Calu3 (cell line): ENCODE measurements at regions not wholly inside any gene's neighbourhood (a gene's known extent, or its start where the extent isn't known, plus 50 kb on each side); places are given as distances from the start of the nearest gene placed in this dataset.

Source experiments
- BruUV-seq: library from RNA; stranded (reverse); fragments of 400-500 nt; replicated peaks from 2 replicates; lab custom pipeline; 2021; lab: Mats Ljungman, UMichigan
- CTCF ChIA-PET: fragments of 300-600 bp; sonication (Branson Sonifier 250); formaldehyde crosslinking; loops from one replicate; lab custom pipeline; 2022; ENCODE audit warnings: antibody characterized with exemption; lab: Charles Lee
- DNase-seq: peaks from one replicate; pipeline ENCODE4 v3.0.0; 2022
- H3K27ac Mint-ChIP-seq: one replicate; pipeline ENCODE4 v1.8.0; 2022; ENCODE audit warnings: mixed read lengths; ENCODE audit not compliant: unreplicated experiment
- H3K27me3 Mint-ChIP-seq: one replicate; pipeline ENCODE4 v1.8.0; 2022; ENCODE audit warnings: mixed read lengths; ENCODE audit not compliant: unreplicated experiment
- H3K36me3 Mint-ChIP-seq: one replicate; pipeline ENCODE4 v1.8.0; 2022; ENCODE audit warnings: mild to moderate bottlenecking, moderate library complexity, mixed read lengths; ENCODE audit not compliant: insufficient read depth, unreplicated experiment
- H3K4me1 Mint-ChIP-seq: one replicate; pipeline ENCODE4 v1.8.0; 2022; ENCODE audit warnings: mild to moderate bottlenecking, low read depth, mixed read lengths; ENCODE audit not compliant: unreplicated experiment
- H3K4me3 Mint-ChIP-seq: one replicate; pipeline ENCODE4 v1.8.0; 2022; ENCODE audit warnings: mild to moderate bottlenecking, low read depth, moderate library complexity, mixed read lengths; ENCODE audit not compliant: unreplicated experiment
- H3K9me3 Mint-ChIP-seq: one replicate; pipeline ENCODE4 v1.8.0; 2022; ENCODE audit warnings: low read depth, mixed read lengths; ENCODE audit not compliant: unreplicated experiment
- intact Hi-C: fragments of 100-400 bp; cut with micrococcal nuclease; formaldehyde crosslinking; loops from one replicate; pipeline ENCODE4 v1.10.0; 2022; ENCODE audit not compliant: unreplicated experiment
- TF ChIP-seq, protein P1 (sequence below): fragments of 200-600 bp; IDR thresholded peaks from one replicate; pipeline ENCODE4 v1.8.0; 2022; ENCODE audit warnings: antibody characterized with exemption; ENCODE audit not compliant: unreplicated experiment

DNA sequence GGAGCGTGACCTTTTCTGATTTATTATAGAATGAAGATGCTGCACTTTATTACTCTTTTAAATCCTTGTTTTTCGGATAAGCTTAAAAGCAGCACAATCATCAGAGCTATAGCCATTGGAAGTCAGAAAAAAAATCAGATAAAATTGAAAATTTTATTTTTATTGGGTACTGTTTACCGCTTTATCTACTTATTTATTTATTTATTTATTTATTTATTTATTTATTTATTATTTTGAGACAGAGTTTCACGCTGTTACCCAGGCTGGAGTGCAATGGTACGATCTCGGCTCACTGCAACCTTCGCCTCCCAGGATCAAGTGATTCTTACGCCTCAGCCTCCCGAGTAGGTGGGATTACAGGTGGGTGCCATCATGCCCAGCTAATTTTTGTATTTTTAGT is 83.1 kb upstream of the CHRM3 start:
- intact Hi-C loops = no loop called here
- no TSS peak for BruUV-seq
- H3K4me3 Mint-ChIP-seq = no peak overlapping the region
- CTCF ChIA-PET = interaction anchor here (0.7 kb wide), 1 partner anchor 12 kb away, joined by 4 read pairs; no protein-coding TSS in a partner anchor
- H3K4me1 Mint-ChIP-seq = no peaks in the 10 kb centered on the region
- H3K27me3 Mint-ChIP-seq = no peaks in the 10 kb centered on the region
- no peaks in the 10 kb centered on the region for H3K36me3 Mint-ChIP-seq
- no peaks in the 10 kb centered on the region for H3K9me3 Mint-ChIP-seq
- no peak for DNase-seq
- no peak overlapping the region for H3K27ac Mint-ChIP-seq
- TF ChIP-seq, protein P1, sequence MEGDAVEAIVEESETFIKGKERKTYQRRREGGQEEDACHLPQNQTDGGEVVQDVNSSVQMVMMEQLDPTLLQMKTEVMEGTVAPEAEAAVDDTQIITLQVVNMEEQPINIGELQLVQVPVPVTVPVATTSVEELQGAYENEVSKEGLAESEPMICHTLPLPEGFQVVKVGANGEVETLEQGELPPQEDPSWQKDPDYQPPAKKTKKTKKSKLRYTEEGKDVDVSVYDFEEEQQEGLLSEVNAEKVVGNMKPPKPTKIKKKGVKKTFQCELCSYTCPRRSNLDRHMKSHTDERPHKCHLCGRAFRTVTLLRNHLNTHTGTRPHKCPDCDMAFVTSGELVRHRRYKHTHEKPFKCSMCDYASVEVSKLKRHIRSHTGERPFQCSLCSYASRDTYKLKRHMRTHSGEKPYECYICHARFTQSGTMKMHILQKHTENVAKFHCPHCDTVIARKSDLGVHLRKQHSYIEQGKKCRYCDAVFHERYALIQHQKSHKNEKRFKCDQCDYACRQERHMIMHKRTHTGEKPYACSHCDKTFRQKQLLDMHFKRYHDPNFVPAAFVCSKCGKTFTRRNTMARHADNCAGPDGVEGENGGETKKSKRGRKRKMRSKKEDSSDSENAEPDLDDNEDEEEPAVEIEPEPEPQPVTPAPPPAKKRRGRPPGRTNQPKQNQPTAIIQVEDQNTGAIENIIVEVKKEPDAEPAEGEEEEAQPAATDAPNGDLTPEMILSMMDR = no peak

DNA sequence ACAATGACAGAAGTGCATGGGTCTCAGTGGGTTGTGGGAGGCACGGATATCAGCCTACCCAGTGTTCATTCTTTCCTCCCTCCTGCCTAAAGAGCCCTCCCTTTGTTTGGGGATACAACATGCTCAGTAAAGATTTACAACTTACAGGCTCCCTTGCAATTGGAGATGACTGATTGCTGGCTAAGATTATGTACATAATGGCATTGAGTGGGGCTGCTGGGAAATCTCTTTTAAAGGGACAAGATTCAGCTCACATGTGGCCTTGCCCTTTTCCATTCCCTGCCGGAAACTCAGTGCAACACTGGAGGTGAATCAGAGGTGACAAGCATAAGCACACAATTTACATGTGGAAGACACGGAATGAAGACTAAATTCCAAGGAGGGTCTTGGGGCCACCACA is 83.7 kb upstream of the CHRM3 start:
- no peak for DNase-seq
- H3K36me3 Mint-ChIP-seq = no peaks in the 10 kb centered on the region
- no TSS peak for BruUV-seq
- H3K4me1 Mint-ChIP-seq = no peaks in the 10 kb centered on the region
- TF ChIP-seq, protein P1 = no peak
- H3K4me3 Mint-ChIP-seq = no peak overlapping the region
- CTCF ChIA-PET = interaction anchor here (0.7 kb wide), 1 partner anchor 13 kb away, joined by 4 read pairs; no protein-coding TSS in a partner anchor
- intact Hi-C loops = no loop called here
- H3K27ac Mint-ChIP-seq = no peak overlapping the region
- no peaks in the 10 kb centered on the region for H3K9me3 Mint-ChIP-seq
- no peaks in the 10 kb centered on the region for H3K27me3 Mint-ChIP-seq

DNA sequence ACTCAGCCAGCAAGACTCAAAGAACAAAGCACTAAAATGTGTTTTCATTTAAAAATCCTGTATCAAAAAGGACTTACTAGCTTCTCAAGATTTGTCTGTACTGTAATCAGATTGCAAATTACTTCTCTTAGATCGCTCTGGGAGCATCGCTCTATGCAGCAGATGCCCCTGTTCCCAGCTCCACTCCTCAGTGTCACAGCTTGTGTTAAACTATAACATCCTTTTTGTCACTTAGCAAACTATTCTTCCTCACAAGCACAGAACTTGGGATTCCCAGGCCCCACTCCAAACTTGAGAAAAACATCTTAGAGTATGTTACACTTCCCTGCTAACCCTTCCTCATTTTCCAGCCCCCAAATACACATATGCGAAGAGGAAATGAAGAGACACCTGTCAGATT is 85.1 kb upstream of the CHRM3 start:
- Mint-ChIP-seq H3K27ac (no peak overlapping the region), H3K27me3 (no peaks in the 10 kb centered on the region), H3K4me1 (no peaks in the 10 kb centered on the region), H3K36me3 (no peaks in the 10 kb centered on the region), H3K4me3 (no peak overlapping the region), H3K9me3 (no peaks in the 10 kb centered on the region)
- no TSS peak for BruUV-seq
- TF ChIP-seq, protein P1 = no peak
- intact Hi-C loops = no loop called here
- CTCF ChIA-PET = no interaction called here
- DNase-seq = no peak

DNA sequence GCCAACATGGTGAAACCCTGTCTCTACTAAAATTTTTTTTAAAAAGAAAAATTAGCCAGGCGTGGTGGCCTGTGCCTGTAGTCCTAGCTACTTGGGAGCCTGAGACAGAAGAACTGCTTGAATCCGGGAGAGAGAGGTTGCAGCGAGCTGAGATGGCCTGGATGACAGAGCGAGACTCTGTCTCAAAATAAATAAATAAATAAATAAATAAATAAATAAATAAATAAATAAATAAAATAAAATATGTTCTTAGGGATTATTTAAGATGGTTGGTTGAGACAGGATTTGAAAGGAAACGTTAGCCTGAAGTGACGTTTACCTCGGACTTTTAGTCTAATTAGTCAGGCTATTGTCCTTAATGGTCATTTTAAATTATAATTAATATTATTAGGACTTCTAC is 88.5 kb upstream of the CHRM3 start:
- Mint-ChIP-seq H3K9me3 (no peaks in the 10 kb centered on the region), H3K4me3 (no peak overlapping the region), H3K27me3 (no peaks in the 10 kb centered on the region), H3K27ac (no peak overlapping the region), H3K36me3 (no peaks in the 10 kb centered on the region), H3K4me1 (no peaks in the 10 kb centered on the region)
- TF ChIP-seq, protein P1 = no peak
- DNase-seq = no peak
- CTCF ChIA-PET = no interaction called here
- BruUV-seq = no TSS peak
- intact Hi-C loops = no loop called here
